ENCODE measurements at regions not wholly inside any gene's neighbourhood (a gene's known extent, or its start where the extent isn't known, plus 50 kb on each side); places are given as distances from the start of the nearest gene placed in this dataset.

DNA sequence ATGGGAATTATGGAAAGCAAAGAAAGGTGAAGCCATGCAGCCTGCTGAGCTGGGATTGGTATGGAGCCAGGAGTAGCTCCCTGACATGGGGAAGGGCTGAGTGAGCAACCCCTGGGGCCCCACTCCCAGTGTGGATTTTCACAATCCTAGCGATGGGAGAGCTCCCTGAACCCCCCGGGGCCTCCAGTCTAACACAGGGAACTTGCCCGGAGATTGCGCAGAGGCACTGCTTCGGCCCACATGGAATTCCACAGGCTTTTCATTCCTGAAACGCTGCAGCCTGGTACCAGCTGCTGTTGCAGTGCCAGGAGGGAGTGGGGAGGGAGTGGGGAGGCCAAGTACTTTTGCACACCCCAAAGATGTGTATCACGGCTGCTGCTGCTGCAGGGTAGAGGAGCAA lies 110.4 kb upstream of the C21orf91 start:
- TF ChIP-seq, protein P1, sequence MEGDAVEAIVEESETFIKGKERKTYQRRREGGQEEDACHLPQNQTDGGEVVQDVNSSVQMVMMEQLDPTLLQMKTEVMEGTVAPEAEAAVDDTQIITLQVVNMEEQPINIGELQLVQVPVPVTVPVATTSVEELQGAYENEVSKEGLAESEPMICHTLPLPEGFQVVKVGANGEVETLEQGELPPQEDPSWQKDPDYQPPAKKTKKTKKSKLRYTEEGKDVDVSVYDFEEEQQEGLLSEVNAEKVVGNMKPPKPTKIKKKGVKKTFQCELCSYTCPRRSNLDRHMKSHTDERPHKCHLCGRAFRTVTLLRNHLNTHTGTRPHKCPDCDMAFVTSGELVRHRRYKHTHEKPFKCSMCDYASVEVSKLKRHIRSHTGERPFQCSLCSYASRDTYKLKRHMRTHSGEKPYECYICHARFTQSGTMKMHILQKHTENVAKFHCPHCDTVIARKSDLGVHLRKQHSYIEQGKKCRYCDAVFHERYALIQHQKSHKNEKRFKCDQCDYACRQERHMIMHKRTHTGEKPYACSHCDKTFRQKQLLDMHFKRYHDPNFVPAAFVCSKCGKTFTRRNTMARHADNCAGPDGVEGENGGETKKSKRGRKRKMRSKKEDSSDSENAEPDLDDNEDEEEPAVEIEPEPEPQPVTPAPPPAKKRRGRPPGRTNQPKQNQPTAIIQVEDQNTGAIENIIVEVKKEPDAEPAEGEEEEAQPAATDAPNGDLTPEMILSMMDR (IDR thresholded peaks at IDR 0.05; ENCODE audit: low read depth, low read length) = no peak
- no peak for TF ChIP-seq EZH2phosphoT487 (IDR thresholded peaks at IDR 0.05; ENCODE audit: low read depth)
